ENCODE measurements at regions not wholly inside any gene's neighbourhood (a gene's known extent, or its start where the extent isn't known, plus 50 kb on each side); places are given as distances from the start of the nearest gene placed in this dataset.

GRCh38 chr1:87844251-87844650 lies 515.6 kb downstream of the LMO4 start:
- TF ChIP-seq CTCF (conservative IDR thresholded peaks at IDR 0.05; ENCODE audit: low read depth, low read length) (no peak), EZH2 (IDR thresholded peaks at IDR 0.05; ENCODE audit: borderline replicate concordance, low read depth, low read length, poor library complexity, severe bottlenecking) (no peak)

Measured in A673 (cell line).